ENCODE measurements at regions not wholly inside any gene's neighbourhood (a gene's known extent, or its start where the extent isn't known, plus 50 kb on each side); places are given as distances from the start of the nearest gene placed in this dataset.
"Not testable (repeated sequence)": the region's sequence is repeated elsewhere in the genome, so short reads cannot be mapped to it uniquely, and the experiment has no call there.

DNA sequence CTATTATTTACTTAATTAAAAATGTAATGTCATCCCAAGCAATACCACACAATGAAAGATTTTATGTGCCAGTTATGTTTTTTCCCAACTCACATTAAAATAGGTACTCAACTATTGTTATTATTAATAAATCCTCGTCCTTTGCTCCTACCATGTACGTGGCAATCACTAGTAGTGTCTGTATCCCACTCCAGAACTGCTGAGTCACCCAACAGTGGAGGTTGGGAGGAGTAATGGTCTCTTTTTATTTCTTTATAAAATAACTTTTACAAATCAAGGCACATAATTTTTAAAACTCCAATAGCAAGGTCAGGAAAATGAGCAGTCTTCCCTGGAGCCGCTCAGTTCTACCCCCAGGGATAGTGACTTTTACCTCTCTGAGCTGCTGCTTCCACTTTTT is 273.5 kb upstream of the PLPP4 start:
- no peaks in the 10 kb centered on the region for H3K9me3 ChIP-seq (ENCODE audit: low read length)
- POLR2A ChIA-PET: no interaction called here
- no peak overlapping the region for H3K4me3 ChIP-seq (ENCODE audit: low read depth, low read length, poor library complexity, severe bottlenecking)
- no peak overlapping the region for H3K4me2 ChIP-seq (ENCODE audit: low read length)
- no peaks in the 10 kb centered on the region for H3K79me2 ChIP-seq (ENCODE audit: insufficient read depth, low read depth, low read length)
- no peak overlapping the region for H3K27ac ChIP-seq (ENCODE audit: low read depth, low read length, poor library complexity, severe bottlenecking)
- no peaks in the 10 kb centered on the region for H3K4me1 ChIP-seq (ENCODE audit: insufficient read depth, low read length, poor library complexity, severe bottlenecking)
- H3K36me3 ChIP-seq (ENCODE audit: insufficient read depth, low read length): no peaks in the 10 kb centered on the region
- no peaks in the 10 kb centered on the region for H4K20me1 ChIP-seq (ENCODE audit: insufficient read depth, low read length)
- no peak for TF ChIP-seq EZH2phosphoT487 (IDR thresholded peaks at IDR 0.05; ENCODE audit: borderline replicate concordance, low read depth, low read length)
- TF ChIP-seq, protein P1, sequence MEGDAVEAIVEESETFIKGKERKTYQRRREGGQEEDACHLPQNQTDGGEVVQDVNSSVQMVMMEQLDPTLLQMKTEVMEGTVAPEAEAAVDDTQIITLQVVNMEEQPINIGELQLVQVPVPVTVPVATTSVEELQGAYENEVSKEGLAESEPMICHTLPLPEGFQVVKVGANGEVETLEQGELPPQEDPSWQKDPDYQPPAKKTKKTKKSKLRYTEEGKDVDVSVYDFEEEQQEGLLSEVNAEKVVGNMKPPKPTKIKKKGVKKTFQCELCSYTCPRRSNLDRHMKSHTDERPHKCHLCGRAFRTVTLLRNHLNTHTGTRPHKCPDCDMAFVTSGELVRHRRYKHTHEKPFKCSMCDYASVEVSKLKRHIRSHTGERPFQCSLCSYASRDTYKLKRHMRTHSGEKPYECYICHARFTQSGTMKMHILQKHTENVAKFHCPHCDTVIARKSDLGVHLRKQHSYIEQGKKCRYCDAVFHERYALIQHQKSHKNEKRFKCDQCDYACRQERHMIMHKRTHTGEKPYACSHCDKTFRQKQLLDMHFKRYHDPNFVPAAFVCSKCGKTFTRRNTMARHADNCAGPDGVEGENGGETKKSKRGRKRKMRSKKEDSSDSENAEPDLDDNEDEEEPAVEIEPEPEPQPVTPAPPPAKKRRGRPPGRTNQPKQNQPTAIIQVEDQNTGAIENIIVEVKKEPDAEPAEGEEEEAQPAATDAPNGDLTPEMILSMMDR (conservative IDR thresholded peaks at IDR 0.05; ENCODE audit: low read length): no peak
- H3K9me2 ChIP-seq (ENCODE audit: insufficient read depth, low read length): no peaks in the 10 kb centered on the region
- CTCF ChIA-PET (ENCODE audit: unreplicated experiment): no interaction called here
- no TSS peak for BruUV-seq (replicated peaks)
- H2AFZ ChIP-seq (ENCODE audit: low read length): no peak overlapping the region
- intact Hi-C loops (cut with micrococcal nuclease; ENCODE audit: unreplicated experiment): no loop called here
- no peak for DNase-seq (ENCODE audit: low spot score)

DNA sequence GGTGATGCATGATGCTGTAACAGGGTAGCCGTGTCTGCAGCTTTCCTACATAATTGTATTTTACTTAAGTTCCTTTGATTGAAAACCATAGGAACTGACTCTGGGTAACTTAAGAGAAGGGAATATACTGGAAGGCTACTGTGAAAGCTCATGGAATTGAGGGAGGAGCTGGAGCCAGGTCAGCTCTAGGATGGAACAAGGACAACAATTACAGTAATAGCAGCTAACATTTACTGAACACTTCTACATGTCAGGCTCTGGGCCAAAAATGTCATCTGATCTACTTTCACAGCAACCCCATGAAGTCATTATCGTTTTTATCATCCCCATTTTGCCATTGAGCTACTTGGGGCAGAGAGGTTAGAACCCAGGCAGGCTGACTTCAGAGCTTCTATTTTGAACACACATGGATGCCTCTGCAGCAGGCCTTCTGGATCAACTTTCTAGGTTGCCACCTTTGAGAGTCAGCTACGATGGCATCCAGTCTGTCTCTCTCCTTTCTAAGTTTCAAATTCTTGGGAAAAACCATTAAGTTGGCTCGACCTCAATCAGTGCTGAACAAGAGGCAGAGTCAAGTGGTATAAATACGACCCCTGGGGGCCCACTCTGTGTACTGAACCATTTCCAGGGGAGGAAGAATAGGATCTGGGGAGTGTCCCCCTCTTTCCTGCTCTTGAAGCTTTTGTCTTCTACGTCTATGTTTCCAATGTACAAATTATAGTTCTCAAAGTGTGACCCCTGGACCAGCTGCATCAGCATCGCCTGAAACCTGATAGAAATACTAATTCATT is 272.3 kb upstream of the PLPP4 start:
- Histone ChIP-seq H3K79me2 (ENCODE audit: insufficient read depth, low read depth, low read length) (no peaks in the 10 kb centered on the region), H3K4me1 (ENCODE audit: insufficient read depth, low read length, poor library complexity, severe bottlenecking) (no peaks in the 10 kb centered on the region), H3K9me3 (ENCODE audit: low read length) (no peaks in the 10 kb centered on the region), H3K36me3 (ENCODE audit: insufficient read depth, low read length) (no peaks in the 10 kb centered on the region), H4K20me1 (ENCODE audit: insufficient read depth, low read length) (no peaks in the 10 kb centered on the region), H3K27ac (ENCODE audit: low read depth, low read length, poor library complexity, severe bottlenecking) (no peak overlapping the region), H2AFZ (ENCODE audit: low read length) (no peak overlapping the region), H3K9me2 (ENCODE audit: insufficient read depth, low read length) (no peaks in the 10 kb centered on the region), H3K4me3 (ENCODE audit: low read depth, low read length, poor library complexity, severe bottlenecking) (no peak overlapping the region), H3K4me2 (ENCODE audit: low read length) (no peak overlapping the region)
- CTCF ChIA-PET (ENCODE audit: unreplicated experiment): no interaction called here
- no peak for DNase-seq (ENCODE audit: low spot score)
- BruUV-seq (replicated peaks): no TSS peak
- intact Hi-C loops (cut with micrococcal nuclease; ENCODE audit: unreplicated experiment): no loop called here
- POLR2A ChIA-PET: no interaction called here
- TF ChIP-seq, protein P1 (conservative IDR thresholded peaks at IDR 0.05; ENCODE audit: low read length): no peak
- TF ChIP-seq EZH2phosphoT487 (IDR thresholded peaks at IDR 0.05; ENCODE audit: borderline replicate concordance, low read depth, low read length): no peak

DNA sequence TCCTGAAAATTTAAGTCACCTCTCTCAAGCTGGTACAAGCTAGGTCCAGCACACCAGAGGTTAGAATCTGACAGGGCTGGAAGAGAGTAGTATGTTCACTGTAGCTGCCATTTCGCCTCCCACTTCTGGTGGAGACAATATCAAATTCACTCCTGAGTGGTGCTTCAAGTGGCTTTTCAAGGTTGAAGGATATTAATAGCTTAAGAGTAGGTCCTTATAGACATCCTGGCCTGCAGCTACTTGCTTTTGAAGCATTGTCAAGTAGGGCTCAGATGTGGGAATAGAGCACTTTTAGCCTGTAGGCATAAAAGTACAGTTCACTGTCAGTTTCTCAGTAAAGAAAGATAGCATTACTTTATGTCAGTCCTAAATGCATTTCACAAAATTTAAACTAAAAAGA is 270.5 kb upstream of the PLPP4 start:
- Histone ChIP-seq H3K27ac (ENCODE audit: low read depth, low read length, poor library complexity, severe bottlenecking) (no peak overlapping the region), H3K4me1 (ENCODE audit: insufficient read depth, low read length, poor library complexity, severe bottlenecking) (no peaks in the 10 kb centered on the region), H3K4me2 (ENCODE audit: low read length) (no peak overlapping the region), H3K4me3 (ENCODE audit: low read depth, low read length, poor library complexity, severe bottlenecking) (no peak overlapping the region), H3K79me2 (ENCODE audit: insufficient read depth, low read depth, low read length) (no peaks in the 10 kb centered on the region), H4K20me1 (ENCODE audit: insufficient read depth, low read length) (no peaks in the 10 kb centered on the region), H3K9me2 (ENCODE audit: insufficient read depth, low read length) (no peaks in the 10 kb centered on the region), H2AFZ (ENCODE audit: low read length) (no peak overlapping the region), H3K36me3 (ENCODE audit: insufficient read depth, low read length) (no peaks in the 10 kb centered on the region), H3K9me3 (ENCODE audit: low read length) (no peaks in the 10 kb centered on the region)
- intact Hi-C loops (cut with micrococcal nuclease; ENCODE audit: unreplicated experiment): no loop called here
- BruUV-seq (replicated peaks): no TSS peak
- TF ChIP-seq EZH2phosphoT487 (IDR thresholded peaks at IDR 0.05; ENCODE audit: borderline replicate concordance, low read depth, low read length): no peak
- TF ChIP-seq, protein P1 (conservative IDR thresholded peaks at IDR 0.05; ENCODE audit: low read length): no peak
- no peak for DNase-seq (ENCODE audit: low spot score)
- CTCF ChIA-PET (ENCODE audit: unreplicated experiment): no interaction called here
- POLR2A ChIA-PET: interaction anchor here (0.9 kb wide), 1 partner anchor 15 kb away, joined by 4 read pairs; no protein-coding TSS in a partner anchor

DNA sequence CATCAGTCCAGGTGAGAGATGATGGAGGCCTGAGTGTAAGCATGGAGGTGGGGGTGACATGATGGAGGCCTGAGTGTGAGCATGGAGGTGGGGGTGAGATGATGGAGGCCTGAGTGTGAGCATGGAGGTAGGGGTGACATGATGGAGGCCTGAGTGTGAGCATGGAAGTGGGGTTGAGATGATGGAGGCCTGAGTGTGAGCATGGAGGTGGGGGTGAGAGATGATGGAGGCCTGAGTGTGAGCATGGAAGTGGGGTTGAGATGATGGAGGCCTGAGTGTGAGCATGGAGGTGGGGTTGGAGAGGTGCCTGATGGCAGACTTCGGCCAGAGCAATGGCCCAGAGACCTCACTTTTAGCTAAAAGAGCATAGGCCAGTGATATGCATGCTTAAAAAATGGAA is 269.9 kb upstream of the PLPP4 start:
- intact Hi-C loops (cut with micrococcal nuclease; ENCODE audit: unreplicated experiment); H3K9me3 ChIP-seq (ENCODE audit: low read length); CTCF ChIA-PET (ENCODE audit: unreplicated experiment); H3K27ac ChIP-seq (ENCODE audit: low read depth, low read length, poor library complexity, severe bottlenecking); H3K36me3 ChIP-seq (ENCODE audit: insufficient read depth, low read length); H3K4me2 ChIP-seq (ENCODE audit: low read length); BruUV-seq (replicated peaks); H3K4me1 ChIP-seq (ENCODE audit: insufficient read depth, low read length, poor library complexity, severe bottlenecking); H3K4me3 ChIP-seq (ENCODE audit: low read depth, low read length, poor library complexity, severe bottlenecking); H3K9me2 ChIP-seq (ENCODE audit: insufficient read depth, low read length); DNase-seq (ENCODE audit: low spot score); H2AFZ ChIP-seq (ENCODE audit: low read length); H3K79me2 ChIP-seq (ENCODE audit: insufficient read depth, low read depth, low read length); H4K20me1 ChIP-seq (ENCODE audit: insufficient read depth, low read length): not testable (repeated sequence)
- POLR2A ChIA-PET: interaction anchor here (0.6 to 0.8 kb wide), 2 partner anchors 1112 to 1929 kb away, joined by 3 to 4 read pairs; no protein-coding TSS in a partner anchor
